Eye (tissue), 1 donor: ENCODE measurements at regions not wholly inside any gene's neighbourhood (a gene's known extent, or its start where the extent isn't known, plus 50 kb on each side); places are given as distances from the start of the nearest gene placed in this dataset.

Experiments
- DNase-seq: peaks from one replicate; pipeline ENCODE4 v3.0.0-alpha.2; 2015

GRCh38 chrX:6778544-6779503 is 243.9 kb upstream of the VCX3A start:
- peak; percentile 39 for DNase-seq

GRCh38 chrX:6777238-6778002 is 242.5 kb upstream of the VCX3A start:
- DNase-seq, result no peak

- no peak for DNase-seq
Observed at GRCh38 chrX:6770936-6771335, 236.0 kb upstream of the VCX3A start.

- DNase-seq, result no peak
Observed at GRCh38 chrX:6768881-6769280, 234.0 kb upstream of the VCX3A start.

GRCh38 chrX:6761251-6761650 is 226.3 kb upstream of the VCX3A start:
- DNase-seq, result no peak

GRCh38 chrX:6759655-6760375 is 224.9 kb upstream of the VCX3A start:
- DNase-seq, result no peak

- no peak for DNase-seq
Observed at GRCh38 chrX:6758234-6758633, 223.3 kb upstream of the VCX3A start.

GRCh38 chrX:6757631-6758030 is 222.7 kb upstream of the VCX3A start:
- no peak for DNase-seq

- no peak for DNase-seq
Observed at GRCh38 chrX:6748595-6748994, 213.7 kb upstream of the VCX3A start.

- DNase-seq, result no peak
Observed at GRCh38 chrX:6738518-6739470, 203.9 kb upstream of the VCX3A start.

GRCh38 chrX:6734844-6735634 is 200.1 kb upstream of the VCX3A start:
- no peak for DNase-seq

- no peak for DNase-seq
Observed at GRCh38 chrX:6732101-6732500, 197.2 kb upstream of the VCX3A start.

GRCh38 chrX:6729626-6730025 is 194.7 kb upstream of the VCX3A start:
- DNase-seq, result no peak

GRCh38 chrX:6718766-6719165 is 183.8 kb upstream of the VCX3A start:
- DNase-seq, result no peak

GRCh38 chrX:6708676-6709380 is 173.9 kb upstream of the VCX3A start:
- no peak for DNase-seq

- DNase-seq, result no peak
Observed at GRCh38 chrX:6708041-6708440, 173.1 kb upstream of the VCX3A start.

- no peak for DNase-seq
Observed at GRCh38 chrX:6707497-6707896, 172.6 kb upstream of the VCX3A start.

GRCh38 chrX:6701085-6701484 is 166.2 kb upstream of the VCX3A start:
- DNase-seq, result no peak

GRCh38 chrX:6695717-6696116 is 160.8 kb upstream of the VCX3A start:
- no peak for DNase-seq

- DNase-seq, result peak; percentile 1
Observed at GRCh38 chrX:6694977-6695376, 160.1 kb upstream of the VCX3A start.

- no peak for DNase-seq
Observed at GRCh38 chrX:6694221-6694620, 159.3 kb upstream of the VCX3A start.
